Left lung (tissue), 4 donors: ENCODE measurements at regions not wholly inside any gene's neighbourhood (a gene's known extent, or its start where the extent isn't known, plus 50 kb on each side); places are given as distances from the start of the nearest gene placed in this dataset.

Experiments
- ATAC-seq: fragments of 200-7000 bp; cut with Tn5 transposase; one replicate; pipeline ENCODE4 v1.9.1; 2020; ENCODE audit warnings: moderate library complexity
- DNase-seq, 4 donors: peaks; one replicate each; pipeline ENCODE4 v3.0.0-alpha.2; 2013 to 2020
- H3K27ac ChIP-seq, 2 donors: fragments of 200-600 bp; sonication (generic) in 1 of 2; one replicate each; pipeline versions ENCODE4 v1.5.0 to v1.8.0; 2020 to 2021
- H3K27me3 ChIP-seq, 2 donors: fragments of 200-600 bp; sonication (generic) in 1 of 2; one replicate each; pipeline versions ENCODE4 v1.5.0 to v1.8.0; 2020 to 2021
- H3K36me3 ChIP-seq, 2 donors: fragments of 200-600 bp; sonication (generic) in 1 of 2; one replicate each; pipeline versions ENCODE4 v1.5.0 to v1.8.0; 2020 to 2021
- H3K4me1 ChIP-seq, 2 donors: fragments of 200-600 bp; one replicate each; pipeline ENCODE4 v1.8.0; 2021
- H3K4me3 ChIP-seq, 2 donors: fragments of 200-600 bp; sonication (generic) in 1 of 2; one replicate each; pipeline versions ENCODE4 v1.5.0 to v1.8.0; 2020 to 2021; ENCODE audit warnings: mild to moderate bottlenecking in 1 of 2
- H3K9me3 ChIP-seq, 2 donors: fragments of 200-600 bp; sonication (generic) in 1 of 2; one replicate each; pipeline versions ENCODE4 v1.5.0 to v1.8.0; 2020 to 2021
- intact Hi-C, 2 donors: fragments of 100-400 bp; cut with DNase I; formaldehyde crosslinking; loops; one replicate each; pipeline versions ENCODE4 v1.11.2 to v1.14.2; 2022
- TF ChIP-seq, protein P1 (sequence below), 2 donors: fragments of 200-600 bp; sonication (generic) in 1 of 2; IDR thresholded peaks; one replicate each; pipeline versions ENCODE4 v1.5.0 to v1.8.0; 2021; ENCODE audit warnings: antibody characterized with exemption in 2 of 2
- donor health status: DM: no; HTN: yes; CAD: no.
- donor health status: DM: no; HTN: no; CAD: no.

DNA sequence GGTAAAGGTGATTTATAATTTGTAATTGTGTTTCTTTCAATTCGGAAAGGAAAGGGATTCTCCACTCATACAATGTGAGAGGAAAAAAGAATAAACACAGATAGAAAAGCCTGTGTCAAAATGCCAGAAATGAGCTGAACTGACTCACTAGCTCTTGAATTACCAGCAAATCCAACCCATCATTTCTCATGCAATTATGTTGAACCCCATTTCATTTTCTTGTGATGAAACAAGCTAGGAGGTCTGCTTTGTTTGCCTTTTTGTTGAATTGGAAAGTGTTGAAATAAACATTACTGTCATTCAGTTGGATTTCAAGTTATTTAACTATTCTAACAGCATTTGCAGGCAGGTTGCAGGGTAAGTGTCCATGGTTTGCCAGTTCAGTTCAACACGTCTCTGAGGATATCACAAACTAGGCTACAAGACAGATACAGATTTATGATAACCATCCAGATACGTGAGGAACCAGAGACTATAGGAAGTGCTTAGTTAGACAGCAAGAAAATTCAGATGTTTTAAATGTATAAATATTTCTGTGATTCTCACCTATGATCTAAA is 547.2 kb downstream of the MAT2B start:
- intact Hi-C loops, result no loop called here
- Histone ChIP-seq H3K27me3 (no peaks in the 10 kb centered on the region), H3K36me3 (no peaks in the 10 kb centered on the region)

DNA sequence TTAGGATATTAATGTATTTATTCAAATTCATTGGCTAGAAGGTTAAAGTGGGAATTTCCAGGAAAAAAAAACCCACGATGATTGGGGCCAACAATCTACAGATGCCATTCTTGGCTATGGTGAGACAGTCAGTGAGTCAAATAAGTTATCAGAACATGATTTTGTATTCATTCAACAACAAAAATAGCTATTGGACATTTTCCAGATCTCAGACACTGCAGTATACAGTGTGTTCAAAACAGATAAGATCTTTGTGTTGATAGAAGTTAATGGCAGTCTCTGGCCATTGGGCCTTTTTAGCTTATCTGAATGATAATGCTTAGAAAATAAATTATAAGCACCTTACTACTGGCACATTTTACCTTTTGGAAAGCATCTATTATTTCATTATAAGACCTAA is 547.7 kb downstream of the MAT2B start:
- H3K36me3 ChIP-seq, result no peaks in the 10 kb centered on the region
- H3K9me3 ChIP-seq, result no peaks in the 10 kb centered on the region
- DNase-seq (no peak), ATAC-seq (no peak)
- H3K27me3 ChIP-seq, result no peaks in the 10 kb centered on the region
- no peaks in the 10 kb centered on the region for H3K4me1 ChIP-seq
- TF ChIP-seq, protein P1, sequence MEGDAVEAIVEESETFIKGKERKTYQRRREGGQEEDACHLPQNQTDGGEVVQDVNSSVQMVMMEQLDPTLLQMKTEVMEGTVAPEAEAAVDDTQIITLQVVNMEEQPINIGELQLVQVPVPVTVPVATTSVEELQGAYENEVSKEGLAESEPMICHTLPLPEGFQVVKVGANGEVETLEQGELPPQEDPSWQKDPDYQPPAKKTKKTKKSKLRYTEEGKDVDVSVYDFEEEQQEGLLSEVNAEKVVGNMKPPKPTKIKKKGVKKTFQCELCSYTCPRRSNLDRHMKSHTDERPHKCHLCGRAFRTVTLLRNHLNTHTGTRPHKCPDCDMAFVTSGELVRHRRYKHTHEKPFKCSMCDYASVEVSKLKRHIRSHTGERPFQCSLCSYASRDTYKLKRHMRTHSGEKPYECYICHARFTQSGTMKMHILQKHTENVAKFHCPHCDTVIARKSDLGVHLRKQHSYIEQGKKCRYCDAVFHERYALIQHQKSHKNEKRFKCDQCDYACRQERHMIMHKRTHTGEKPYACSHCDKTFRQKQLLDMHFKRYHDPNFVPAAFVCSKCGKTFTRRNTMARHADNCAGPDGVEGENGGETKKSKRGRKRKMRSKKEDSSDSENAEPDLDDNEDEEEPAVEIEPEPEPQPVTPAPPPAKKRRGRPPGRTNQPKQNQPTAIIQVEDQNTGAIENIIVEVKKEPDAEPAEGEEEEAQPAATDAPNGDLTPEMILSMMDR (IDR thresholded peaks at IDR 0.05), result no peak
- H3K27ac ChIP-seq, result no peak overlapping the region
- intact Hi-C loops, result no loop called here
- no peak overlapping the region for H3K4me3 ChIP-seq

More for the DNA sequence above, 547.2 kb downstream of the MAT2B start:
- no peak overlapping the region for H3K4me3 ChIP-seq
- TF ChIP-seq, protein P1 (IDR thresholded peaks at IDR 0.05), result no peak
- H3K9me3 ChIP-seq, result no peaks in the 10 kb centered on the region
- ATAC-seq (no peak), DNase-seq (peak in 1 of 4 donors; percentile 3)
- no peaks in the 10 kb centered on the region for H3K4me1 ChIP-seq
- no peak overlapping the region for H3K27ac ChIP-seq

DNA sequence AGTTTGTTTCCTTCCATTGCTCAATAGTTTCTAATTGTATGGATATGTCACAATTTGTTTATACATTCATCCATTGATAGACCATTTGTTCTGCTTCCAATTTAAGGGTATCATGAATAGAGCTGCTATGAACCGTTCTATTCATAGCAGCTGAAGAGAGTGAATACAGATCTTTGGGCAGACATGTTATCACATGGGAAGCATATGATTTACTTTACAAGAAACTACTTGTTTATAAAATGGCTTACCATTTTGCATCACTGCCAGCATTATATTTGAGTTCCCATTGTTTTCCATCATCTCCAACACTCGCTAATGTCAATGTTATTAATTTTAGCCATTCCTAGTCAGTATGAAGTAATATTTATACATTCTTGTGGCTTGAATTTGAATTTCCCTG is 549.0 kb downstream of the MAT2B start:
- H3K4me1 ChIP-seq, result no peaks in the 10 kb centered on the region
- H3K36me3 ChIP-seq, result no peaks in the 10 kb centered on the region
- ATAC-seq (no peak), DNase-seq (no peak)
- H3K27ac ChIP-seq, result no peak overlapping the region
- no peak overlapping the region for H3K4me3 ChIP-seq
- H3K27me3 ChIP-seq, result no peaks in the 10 kb centered on the region
- intact Hi-C loops, result no loop called here
- TF ChIP-seq, protein P1 (IDR thresholded peaks at IDR 0.05), result no peak
- H3K9me3 ChIP-seq, result no peaks in the 10 kb centered on the region

DNA sequence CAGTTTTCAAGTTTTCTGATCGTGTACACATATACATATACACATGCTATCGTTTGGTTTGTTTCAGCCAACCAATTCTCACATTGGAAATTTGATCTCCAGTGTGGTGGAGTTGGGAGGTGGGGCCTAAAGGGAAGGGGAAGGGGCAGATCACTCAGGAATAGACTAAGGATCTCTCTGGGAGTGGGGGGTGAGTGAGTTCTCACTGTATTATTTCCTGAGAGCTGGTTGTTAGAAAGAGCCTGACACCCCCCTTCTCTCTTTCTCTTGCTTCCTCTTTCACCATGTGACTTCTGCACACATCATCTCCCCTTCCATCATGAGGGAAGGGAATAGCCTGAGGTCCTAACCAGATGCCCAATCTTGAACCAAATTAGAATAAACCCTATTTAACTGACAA is 551.7 kb downstream of the MAT2B start:
- no peak for DNase-seq
- Histone ChIP-seq H3K36me3 (no peaks in the 10 kb centered on the region), H3K9me3 (no peaks in the 10 kb centered on the region), H3K4me3 (no peak overlapping the region), H3K4me1 (no peaks in the 10 kb centered on the region), H3K27me3 (no peaks in the 10 kb centered on the region), H3K27ac (no peak overlapping the region)
- TF ChIP-seq, protein P1 (IDR thresholded peaks at IDR 0.05), result no peak
- no peak for ATAC-seq
- intact Hi-C loops, result no loop called here

DNA sequence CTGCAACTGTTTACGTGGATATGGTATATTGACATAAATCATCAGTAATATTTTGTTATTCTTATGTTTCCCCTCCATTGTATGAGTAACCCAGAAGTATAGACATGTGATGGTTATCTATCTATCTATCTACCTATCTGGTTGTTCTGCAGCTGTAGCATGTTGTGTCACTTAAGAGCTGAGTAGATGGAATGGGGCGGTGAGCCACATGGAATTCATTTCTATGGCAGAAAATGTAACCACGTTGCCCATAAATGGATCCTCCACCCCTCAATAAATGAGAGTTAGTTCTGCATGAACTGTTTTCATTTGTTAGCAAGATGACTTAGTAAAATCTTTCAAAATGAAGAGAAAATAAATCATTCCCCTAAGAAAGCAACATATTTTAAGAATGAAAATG is 553.2 kb downstream of the MAT2B start:
- H3K4me3 ChIP-seq, result no peak overlapping the region
- ATAC-seq (no peak), DNase-seq (no peak)
- H3K4me1 ChIP-seq, result no peaks in the 10 kb centered on the region
- H3K36me3 ChIP-seq, result no peaks in the 10 kb centered on the region
- intact Hi-C loops, result no loop called here
- TF ChIP-seq, protein P1 (IDR thresholded peaks at IDR 0.05), result no peak
- H3K9me3 ChIP-seq, result no peaks in the 10 kb centered on the region
- no peak overlapping the region for H3K27ac ChIP-seq
- H3K27me3 ChIP-seq, result no peaks in the 10 kb centered on the region
